Osteocyte (in vitro differentiated cells): ENCODE measurements at regions not wholly inside any gene's neighbourhood (a gene's known extent, or its start where the extent isn't known, plus 50 kb on each side); places are given as distances from the start of the nearest gene placed in this dataset.
"Not testable (repeated sequence)": the region's sequence is repeated elsewhere in the genome, so short reads cannot be mapped to it uniquely, and the experiment has no call there.

ENCODE experiments used
- DNase-seq: peaks from one replicate; pipeline ENCODE4 v3.0.0; 2021; ENCODE audit warnings: mixed read lengths; ENCODE audit not compliant: unreplicated experiment; ENCODE audit errors: extremely low spot score
- H3K27ac Mint-ChIP-seq: one replicate; pipeline ENCODE4 v1.8.0; 2021; ENCODE audit warnings: mild to moderate bottlenecking, mixed read lengths; ENCODE audit not compliant: unreplicated experiment
- H3K27me3 Mint-ChIP-seq: one replicate; pipeline ENCODE4 v1.8.0; 2021; ENCODE audit warnings: mixed read lengths; ENCODE audit not compliant: unreplicated experiment
- H3K36me3 Mint-ChIP-seq: one replicate; pipeline ENCODE4 v1.8.0; 2021; ENCODE audit warnings: mixed read lengths; ENCODE audit not compliant: unreplicated experiment
- H3K4me1 Mint-ChIP-seq: one replicate; pipeline ENCODE4 v1.8.0; 2021; ENCODE audit warnings: mixed read lengths; ENCODE audit not compliant: unreplicated experiment
- H3K4me3 Mint-ChIP-seq: one replicate; pipeline ENCODE4 v1.8.0; 2021; ENCODE audit warnings: mild to moderate bottlenecking, moderate library complexity, mixed read lengths; ENCODE audit not compliant: unreplicated experiment
- H3K9me3 Mint-ChIP-seq: one replicate; pipeline ENCODE4 v1.8.0; 2021; ENCODE audit warnings: mixed read lengths; ENCODE audit not compliant: unreplicated experiment
- CTCF ChIP-seq: fragments of 200-600 bp; sonication (generic); IDR thresholded peaks from 2 replicates; pipeline ENCODE4 v1.5.0; 2021; ENCODE audit warnings: antibody characterized with exemption, mild to moderate bottlenecking, moderate library complexity

- not testable (repeated sequence) for H3K27me3 Mint-ChIP-seq, DNase-seq, H3K4me3 Mint-ChIP-seq, H3K27ac Mint-ChIP-seq, H3K9me3 Mint-ChIP-seq, H3K36me3 Mint-ChIP-seq, H3K4me1 Mint-ChIP-seq
Measured at GRCh38 chr20:5452286-5452685, 135.5 kb upstream of the PROKR2 start.

GRCh38 chr20:5451643-5452210 lies 135.0 kb upstream of the PROKR2 start:
- DNase-seq = no peak
- Mint-ChIP-seq H3K36me3 (no peaks in the 10 kb centered on the region), H3K27ac (no peak overlapping the region), H3K4me3 (no peak overlapping the region), H3K9me3 (no peaks in the 10 kb centered on the region), H3K27me3 (peaks cover 7% of the 10 kb centered on the region), H3K4me1 (no peaks in the 10 kb centered on the region)
- no peak for TF ChIP-seq CTCF

GRCh38 chr20:5448449-5449118 lies 131.8 kb upstream of the PROKR2 start:
- Mint-ChIP-seq H3K36me3 (no peaks in the 10 kb centered on the region), H3K27ac (no peak overlapping the region), H3K27me3 (peaks cover 13% of the 10 kb centered on the region), H3K4me3 (no peak overlapping the region), H3K9me3 (no peaks in the 10 kb centered on the region), H3K4me1 (no peaks in the 10 kb centered on the region)
- TF ChIP-seq CTCF = peak; percentile 76
- no peak for DNase-seq

- no peak for TF ChIP-seq CTCF
- Mint-ChIP-seq H3K9me3 (no peaks in the 10 kb centered on the region), H3K36me3 (no peaks in the 10 kb centered on the region), H3K4me1 (no peaks in the 10 kb centered on the region), H3K4me3 (no peak overlapping the region), H3K27me3 (peaks cover 13% of the 10 kb centered on the region), H3K27ac (no peak overlapping the region)
- no peak for DNase-seq
Measured at GRCh38 chr20:5447188-5447587, 130.4 kb upstream of the PROKR2 start.

- H3K4me1 Mint-ChIP-seq = no peaks in the 10 kb centered on the region
- H3K27me3 Mint-ChIP-seq = peaks cover 13% of the 10 kb centered on the region
- no peak for DNase-seq
- H3K27ac Mint-ChIP-seq = no peak overlapping the region
- no peak overlapping the region for H3K4me3 Mint-ChIP-seq
- H3K36me3 Mint-ChIP-seq = no peaks in the 10 kb centered on the region
- no peak for TF ChIP-seq CTCF
- H3K9me3 Mint-ChIP-seq = no peaks in the 10 kb centered on the region
Measured at GRCh38 chr20:5445611-5446010, 128.9 kb upstream of the PROKR2 start.
